Fibroblast of lung (primary cell): ENCODE measurements at regions not wholly inside any gene's neighbourhood (a gene's known extent, or its start where the extent isn't known, plus 50 kb on each side); places are given as distances from the start of the nearest gene placed in this dataset.

Experiments
- CTCF ChIP-seq, 2 donors: IDR thresholded peaks in 1 of 2; conservative IDR thresholded peaks in 1 of 2; 1 replicate in 1 of 2; 2 replicates in 1 of 2; pipeline ENCODE4 v1.5.1; 2011 to 2012; ENCODE audit warnings: low read length in 2 of 2, control low read depth in 1 of 2, inconsistent platforms in 1 of 2, low read depth in 1 of 2, mild to moderate bottlenecking in 1 of 2
- EZH2 ChIP-seq: IDR thresholded peaks from 2 replicates; pipeline ENCODE4 v1.5.1; 2012; ENCODE audit warnings: low read length, control low read depth, mild to moderate bottlenecking; ENCODE audit errors: missing control alignments

GRCh38 chr13:111013196-111013595 lies 98.3 kb upstream of the ANKRD10 start:
- TF ChIP-seq CTCF (conservative IDR thresholded peaks at IDR 0.05 in 1 of 2, IDR thresholded peaks at IDR 0.05 in 1 of 2; ENCODE audit: low read depth in 1 of 2, low read length in 2 of 2) (no peak), EZH2 (no peak)
